ENCODE measurements at regions not wholly inside any gene's neighbourhood (a gene's known extent, or its start where the extent isn't known, plus 50 kb on each side); places are given as distances from the start of the nearest gene placed in this dataset.

GRCh38 chr13:27847669-27848068 lies 55.4 kb downstream of the GSX1 start:
- DNase-seq, result no peak

- DNase-seq, result no peak
These were observed 59.0 kb downstream of the GSX1 start for GRCh38 chr13:27851096-27851850.

- no peak for DNase-seq
These were observed 60.2 kb downstream of the GSX1 start for GRCh38 chr13:27852491-27852890.

GRCh38 chr13:27853335-27853734 lies 61.1 kb downstream of the GSX1 start:
- no peak for DNase-seq

GRCh38 chr13:27853861-27854260 lies 61.6 kb downstream of the GSX1 start:
- DNase-seq, result no peak

- DNase-seq, result no peak
These were observed 62.3 kb downstream of the GSX1 start for GRCh38 chr13:27854606-27855005.

- DNase-seq, result no peak
These were observed 63.1 kb downstream of the GSX1 start for GRCh38 chr13:27855381-27855780.

GRCh38 chr13:27857282-27857681 lies 62.5 kb upstream of the PDX1 start:
- peak; percentile 61 for DNase-seq

- DNase-seq, result no peak
These were observed 61.8 kb upstream of the PDX1 start for GRCh38 chr13:27858046-27858445.

- no peak for DNase-seq
These were observed 59.1 kb upstream of the PDX1 start for GRCh38 chr13:27860743-27861142.

GRCh38 chr13:27861165-27861564 lies 58.6 kb upstream of the PDX1 start:
- no peak for DNase-seq

- no peak for DNase-seq
These were observed 51.0 kb upstream of the PDX1 start for GRCh38 chr13:27868641-27869435.

GRCh38 chr13:27869436-27870095 lies 50.2 kb upstream of the PDX1 start:
- DNase-seq, result no peak

Measured in NCI-H510A (cell line).